Tibial nerve (tissue), 4 donors: ENCODE measurements at regions not wholly inside any gene's neighbourhood (a gene's known extent, or its start where the extent isn't known, plus 50 kb on each side); places are given as distances from the start of the nearest gene placed in this dataset.

Experiments
- DNase-seq, 2 donors: peaks; one replicate each; pipeline ENCODE4 v3.0.0-alpha.2; 2019; ENCODE audit warnings: low spot score in 2 of 2
- H3K27ac ChIP-seq, 4 donors: fragments of 200-600 bp; sonication (generic) in 3 of 4; one replicate each; pipeline ENCODE4 v1.5.1; 2017 to 2019; ENCODE audit warnings: mild to moderate bottlenecking in 1 of 4
- H3K27me3 ChIP-seq, 2 donors: fragments of 200-600 bp; sonication (generic) in 1 of 2; one replicate each; pipeline versions ENCODE4 v1.5.1 to v1.6.0; 2017 to 2019
- H3K36me3 ChIP-seq, 3 donors: fragments of 200-600 bp; sonication (generic); one replicate each; pipeline ENCODE4 v1.5.1; 2018 to 2019
- H3K4me1 ChIP-seq, 4 donors: fragments of 200-600 bp; sonication (generic) in 3 of 4; one replicate each; pipeline ENCODE4 v1.5.1; 2017 to 2019
- H3K4me3 ChIP-seq, 4 donors: fragments of 200-600 bp; sonication (generic) in 3 of 4; one replicate each; pipeline ENCODE4 v1.5.1; 2017 to 2019; ENCODE audit warnings: mild to moderate bottlenecking in 1 of 4, moderate library complexity in 1 of 4
- H3K9me3 ChIP-seq, 4 donors: fragments of 200-600 bp; sonication (generic) in 3 of 4; one replicate each; pipeline ENCODE4 v1.5.1; 2017 to 2019
- CTCF ChIP-seq, 5 experiments: fragments of 200-600 bp in 3 of 5; fragments of 450-650 bp in 2 of 5; sonication (generic) in 3 of 5; IDR thresholded peaks; one replicate each; pipeline ENCODE4 v1.5.1; 2016 to 2019; ENCODE audit warnings: antibody characterized with exemption in 5 of 5, mild to moderate bottlenecking in 3 of 5, moderate library complexity in 2 of 5
- EP300 ChIP-seq, 2 donors: sonication (generic); formaldehyde crosslinking; IDR thresholded peaks; one replicate each; pipeline ENCODE4 v1.6.1; 2017; ENCODE audit warnings: antibody characterized with exemption in 2 of 2, mild to moderate bottlenecking in 1 of 2
- POLR2A ChIP-seq, 2 donors: fragments of 450-650 bp; IDR thresholded peaks; one replicate each; pipeline ENCODE4 v1.6.1; 2017; ENCODE audit warnings: antibody characterized with exemption in 2 of 2, mild to moderate bottlenecking in 2 of 2, moderate library complexity in 2 of 2
- WGBS, 2 donors: methylation state at CpG; one replicate each; pipeline ENCODE4 v1.1.5; 2018; 5-methylcytosine and 5-hydroxymethylcytosine counted together

GRCh38 chr11:120056301-120057027 is 81.4 kb downstream of the TRIM29 start:
- TF ChIP-seq CTCF (IDR thresholded peaks at IDR 0.05) (no peak), EP300 (IDR thresholded peaks at IDR 0.05) (no peak), POLR2A (IDR thresholded peaks at IDR 0.05) (no peak)
- DNase-seq, result no peak
- Histone ChIP-seq H3K4me3 (no peak overlapping the region), H3K9me3 (no peaks in the 10 kb centered on the region), H3K4me1 (no peaks in the 10 kb centered on the region), H3K27me3 (peaks cover 0 to 2% of the 10 kb centered on the region in 2 donors), H3K36me3 (no peaks in the 10 kb centered on the region), H3K27ac (no peak overlapping the region)
- 81 to 84% methylated on average over 7 to 8 of the region's 10 CpGs for WGBS, 2 donors

- no peak overlapping the region for H3K4me3 ChIP-seq
- TF ChIP-seq POLR2A (IDR thresholded peaks at IDR 0.05), result no peak
- TF ChIP-seq EP300 (IDR thresholded peaks at IDR 0.05), result no peak
- no peak for TF ChIP-seq CTCF (IDR thresholded peaks at IDR 0.05)
- H3K4me1 ChIP-seq, result no peaks in the 10 kb centered on the region
- H3K27ac ChIP-seq, result no peak overlapping the region
- no peak for DNase-seq
- H3K36me3 ChIP-seq, result no peaks in the 10 kb centered on the region
- H3K27me3 ChIP-seq, result no peaks in the 10 kb centered on the region
- no peaks in the 10 kb centered on the region for H3K9me3 ChIP-seq
Observed at GRCh38 chr11:120055646-120056045, 82.3 kb downstream of the TRIM29 start.

GRCh38 chr11:120054753-120055045 is 83.2 kb downstream of the TRIM29 start:
- DNase-seq, result no peak
- H3K27ac ChIP-seq, result no peak overlapping the region
- no peaks in the 10 kb centered on the region for H3K9me3 ChIP-seq
- no peaks in the 10 kb centered on the region for H3K4me1 ChIP-seq
- H3K4me3 ChIP-seq, result no peak overlapping the region
- H3K36me3 ChIP-seq, result no peaks in the 10 kb centered on the region
- H3K27me3 ChIP-seq, result no peaks in the 10 kb centered on the region
- WGBS, 2 donors, result 84 to 89% methylated on average over 4 of the region's 4 CpGs
- TF ChIP-seq POLR2A (IDR thresholded peaks at IDR 0.05), result no peak

- 77 to 88% methylated on average over 3 of the region's 3 CpGs for WGBS, 2 donors
- Histone ChIP-seq H3K4me1 (no peaks in the 10 kb centered on the region), H3K4me3 (no peak overlapping the region), H3K27me3 (no peaks in the 10 kb centered on the region), H3K9me3 (no peaks in the 10 kb centered on the region), H3K36me3 (no peaks in the 10 kb centered on the region), H3K27ac (no peak overlapping the region)
- TF ChIP-seq CTCF (IDR thresholded peaks at IDR 0.05), result no peak
- no peak for TF ChIP-seq POLR2A (IDR thresholded peaks at IDR 0.05)
- DNase-seq, result no peak
Observed at GRCh38 chr11:120054016-120054752, 83.7 kb downstream of the TRIM29 start.

GRCh38 chr11:120052196-120052775 is 85.6 kb downstream of the TRIM29 start:
- no peak overlapping the region for H3K4me3 ChIP-seq
- WGBS, 2 donors, result 82 to 88% methylated on average over 6 of the region's 6 CpGs
- H3K36me3 ChIP-seq, result no peaks in the 10 kb centered on the region
- H3K4me1 ChIP-seq, result no peaks in the 10 kb centered on the region
- DNase-seq, result no peak
- no peaks in the 10 kb centered on the region for H3K27me3 ChIP-seq
- TF ChIP-seq POLR2A (IDR thresholded peaks at IDR 0.05), result no peak
- no peak for TF ChIP-seq CTCF (IDR thresholded peaks at IDR 0.05)
- TF ChIP-seq EP300 (IDR thresholded peaks at IDR 0.05), result no peak
- peaks cover 0 to 13% (median 2%) of the 10 kb centered on the region in 4 donors for H3K9me3 ChIP-seq
- no peak overlapping the region for H3K27ac ChIP-seq
